Neural cell (in vitro differentiated cells): ENCODE measurements at regions not wholly inside any gene's neighbourhood (a gene's known extent, or its start where the extent isn't known, plus 50 kb on each side); places are given as distances from the start of the nearest gene placed in this dataset.

ENCODE experiments used
- CTCF ChIP-seq: fragments of 450-650 bp; IDR thresholded peaks from 2 replicates; pipeline ENCODE4 v1.5.1; 2014; ENCODE audit warnings: antibody characterized with exemption, mild to moderate bottlenecking, moderate library complexity; ENCODE audit not compliant: poor library complexity, severe bottlenecking
- EZH2 ChIP-seq: fragments of 200-600, 300-800 bp; shearing (Covaris generic), sonication (generic); IDR thresholded peaks from 2 replicates; pipeline ENCODE4 v1.6.1; 2014; ENCODE audit warnings: antibody characterized with exemption, low read length, borderline replicate concordance, mild to moderate bottlenecking; ENCODE audit not compliant: insufficient read depth, poor library complexity, severe bottlenecking
- TF ChIP-seq, protein P1 (sequence below): IDR thresholded peaks from 2 replicates; pipeline ENCODE4 v1.6.1; 2012; ENCODE audit warnings: borderline replicate concordance

- TF ChIP-seq, protein P1, sequence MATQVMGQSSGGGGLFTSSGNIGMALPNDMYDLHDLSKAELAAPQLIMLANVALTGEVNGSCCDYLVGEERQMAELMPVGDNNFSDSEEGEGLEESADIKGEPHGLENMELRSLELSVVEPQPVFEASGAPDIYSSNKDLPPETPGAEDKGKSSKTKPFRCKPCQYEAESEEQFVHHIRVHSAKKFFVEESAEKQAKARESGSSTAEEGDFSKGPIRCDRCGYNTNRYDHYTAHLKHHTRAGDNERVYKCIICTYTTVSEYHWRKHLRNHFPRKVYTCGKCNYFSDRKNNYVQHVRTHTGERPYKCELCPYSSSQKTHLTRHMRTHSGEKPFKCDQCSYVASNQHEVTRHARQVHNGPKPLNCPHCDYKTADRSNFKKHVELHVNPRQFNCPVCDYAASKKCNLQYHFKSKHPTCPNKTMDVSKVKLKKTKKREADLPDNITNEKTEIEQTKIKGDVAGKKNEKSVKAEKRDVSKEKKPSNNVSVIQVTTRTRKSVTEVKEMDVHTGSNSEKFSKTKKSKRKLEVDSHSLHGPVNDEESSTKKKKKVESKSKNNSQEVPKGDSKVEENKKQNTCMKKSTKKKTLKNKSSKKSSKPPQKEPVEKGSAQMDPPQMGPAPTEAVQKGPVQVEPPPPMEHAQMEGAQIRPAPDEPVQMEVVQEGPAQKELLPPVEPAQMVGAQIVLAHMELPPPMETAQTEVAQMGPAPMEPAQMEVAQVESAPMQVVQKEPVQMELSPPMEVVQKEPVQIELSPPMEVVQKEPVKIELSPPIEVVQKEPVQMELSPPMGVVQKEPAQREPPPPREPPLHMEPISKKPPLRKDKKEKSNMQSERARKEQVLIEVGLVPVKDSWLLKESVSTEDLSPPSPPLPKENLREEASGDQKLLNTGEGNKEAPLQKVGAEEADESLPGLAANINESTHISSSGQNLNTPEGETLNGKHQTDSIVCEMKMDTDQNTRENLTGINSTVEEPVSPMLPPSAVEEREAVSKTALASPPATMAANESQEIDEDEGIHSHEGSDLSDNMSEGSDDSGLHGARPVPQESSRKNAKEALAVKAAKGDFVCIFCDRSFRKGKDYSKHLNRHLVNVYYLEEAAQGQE, result no peak
- TF ChIP-seq CTCF, result no peak
- no peak for TF ChIP-seq EZH2
Measured at GRCh38 chr7:106524690-106525059, 136.3 kb downstream of the CCDC71L start.
